Liver (tissue), 8 donors: ENCODE measurements at regions not wholly inside any gene's neighbourhood (a gene's known extent, or its start where the extent isn't known, plus 50 kb on each side); places are given as distances from the start of the nearest gene placed in this dataset.

ENCODE experiments used
- DNase-seq: peaks from one replicate; pipeline ENCODE4 v3.0.0-alpha.2; 2017; ENCODE audit warnings: low spot score
- H3K27ac ChIP-seq, 2 donors: one replicate each; pipeline ENCODE4 v1.7.0; 2013; ENCODE audit warnings: inconsistent platforms in 2 of 2, low read length in 2 of 2, control low read depth in 1 of 2, low read depth in 1 of 2, mild to moderate bottlenecking in 1 of 2
- H3K27me3 ChIP-seq, 4 donors: one replicate each; pipeline versions ENCODE4 v1.6.1 to v1.7.0; 2013; ENCODE audit warnings: low read length in 3 of 4, inconsistent platforms in 1 of 4, mild to moderate bottlenecking in 1 of 4, moderate library complexity in 1 of 4; ENCODE audit not compliant: control insufficient read depth in 4 of 4, insufficient read depth in 4 of 4
- H3K36me3 ChIP-seq, 4 donors: one replicate each; pipeline versions ENCODE4 v1.6.1 to v1.7.0; 2013; ENCODE audit warnings: low read length in 3 of 4, mild to moderate bottlenecking in 3 of 4, low read depth in 1 of 4, moderate library complexity in 1 of 4; ENCODE audit not compliant: control insufficient read depth in 4 of 4, insufficient read depth in 3 of 4
- H3K4me1 ChIP-seq, 4 donors: one replicate each; pipeline versions ENCODE4 v1.6.1 to v1.7.0; 2013; ENCODE audit warnings: low read length in 3 of 4, mild to moderate bottlenecking in 3 of 4, moderate library complexity in 1 of 4; ENCODE audit not compliant: control insufficient read depth in 4 of 4, insufficient read depth in 4 of 4
- H3K4me3 ChIP-seq, 3 donors: one replicate each; pipeline versions ENCODE4 v1.6.1 to v1.7.0; 2013; ENCODE audit warnings: low read length in 3 of 3, control low read depth in 1 of 3, low read depth in 1 of 3, mild to moderate bottlenecking in 1 of 3
- H3K9ac ChIP-seq, 2 donors: one replicate each; pipeline ENCODE4 v1.7.0; 2013; ENCODE audit warnings: low read length in 2 of 2, mild to moderate bottlenecking in 2 of 2, moderate library complexity in 2 of 2, control low read depth in 1 of 2, low read depth in 1 of 2
- H3K9me3 ChIP-seq, 4 donors: one replicate each; pipeline versions ENCODE4 v1.6.1 to v1.7.0; 2013; ENCODE audit warnings: low read length in 3 of 4; ENCODE audit not compliant: control insufficient read depth in 4 of 4
- ATF3 ChIP-seq: IDR thresholded peaks from 2 replicates; pipeline ENCODE4 v1.6.1; 2016; ENCODE audit warnings: antibody characterized with exemption
- CTCF ChIP-seq: fragments of 150-350 bp; IDR thresholded peaks from 2 replicates; pipeline ENCODE4 v1.5.1; 2017; ENCODE audit warnings: improper control_type of control experiment, low read depth, low read length; ENCODE audit not compliant: missing input control
- EGR1 ChIP-seq, 2 donors: IDR thresholded peaks; 2 replicates each; pipeline ENCODE4 v1.6.1; 2016 to 2018; ENCODE audit warnings: antibody characterized with exemption in 2 of 2, low read depth in 2 of 2
- FOXA1 ChIP-seq: IDR thresholded peaks from 2 replicates; pipeline ENCODE4 v1.6.1; 2016; ENCODE audit warnings: antibody characterized with exemption
- FOXA2 ChIP-seq: IDR thresholded peaks from 2 replicates; pipeline ENCODE4 v1.6.1; 2016; ENCODE audit warnings: antibody characterized with exemption
- GABPA ChIP-seq, 2 donors: IDR thresholded peaks in 1 of 2; conservative IDR thresholded peaks in 1 of 2; 2 replicates each; pipeline ENCODE4 v1.6.1; 2016; ENCODE audit warnings: antibody characterized with exemption in 2 of 2, mild to moderate bottlenecking in 1 of 2, moderate library complexity in 1 of 2
- HNF4A ChIP-seq, 2 donors: conservative IDR thresholded peaks; 2 replicates each; pipeline ENCODE4 v1.6.1; 2016; ENCODE audit warnings: antibody characterized with exemption in 2 of 2, mild to moderate bottlenecking in 2 of 2
- HNF4G ChIP-seq: IDR thresholded peaks from 2 replicates; pipeline ENCODE4 v1.6.1; 2016; ENCODE audit warnings: antibody characterized with exemption
- JUND ChIP-seq, 2 donors: IDR thresholded peaks; 2 replicates each; pipeline ENCODE4 v1.6.1; 2016; ENCODE audit warnings: antibody characterized with exemption in 2 of 2
- NR2F2 ChIP-seq: IDR thresholded peaks from 2 replicates; pipeline ENCODE4 v1.6.1; 2016; ENCODE audit warnings: antibody characterized with exemption
- RAD21 ChIP-seq, 2 donors: IDR thresholded peaks; 2 replicates each; pipeline ENCODE4 v1.6.1; 2016; ENCODE audit warnings: antibody characterized with exemption in 2 of 2, mild to moderate bottlenecking in 2 of 2
- REST ChIP-seq: IDR thresholded peaks from 2 replicates; pipeline ENCODE4 v1.6.1; 2016; ENCODE audit warnings: antibody characterized with exemption, mild to moderate bottlenecking
- RXRA ChIP-seq, 2 donors: IDR thresholded peaks; 2 replicates each; pipeline ENCODE4 v1.6.1; 2017 to 2018; ENCODE audit warnings: antibody characterized with exemption in 2 of 2, mild to moderate bottlenecking in 1 of 2
- TAF1 ChIP-seq: conservative IDR thresholded peaks from 2 replicates; pipeline ENCODE4 v1.6.1; 2016; ENCODE audit warnings: antibody characterized with exemption, mild to moderate bottlenecking
- YY1 ChIP-seq: IDR thresholded peaks from 2 replicates; pipeline ENCODE4 v1.6.1; 2016; ENCODE audit warnings: antibody characterized with exemption, mild to moderate bottlenecking
- WGBS: extraction: QIAGEN DNeasy Blood & Tissue Kit; methylation state at CpG from one replicate; pipeline ENCODE4 v1.1.7; 2013; 5-methylcytosine and 5-hydroxymethylcytosine counted together
- TF ChIP-seq, protein P1 (sequence below): IDR thresholded peaks from 2 replicates; pipeline ENCODE4 v1.6.1; 2016; ENCODE audit warnings: antibody characterized with exemption
- donor health status: healthy.
- donor health status: healthy.
- donor health status: healthy.
- donor health status: healthy.
- donor health status: healthy.

GRCh38 chr17:52732841-52733240 lies 574.3 kb upstream of the CA10 start:
- no peak for TF ChIP-seq CTCF
- TF ChIP-seq FOXA2, result no peak
- TF ChIP-seq HNF4A (conservative IDR thresholded peaks at IDR 0.05), result no peak
- TF ChIP-seq RXRA (IDR thresholded peaks at IDR 0.05), result no peak
- TF ChIP-seq NR2F2, result no peak
- TF ChIP-seq GABPA (IDR thresholded peaks at IDR 0.05 in 1 of 2, conservative IDR thresholded peaks at IDR 0.05 in 1 of 2), result no peak
- no peak for TF ChIP-seq FOXA1
- no peak for TF ChIP-seq REST
- TF ChIP-seq YY1, result no peak
- TF ChIP-seq RAD21 (IDR thresholded peaks at IDR 0.05), result no peak
- TF ChIP-seq TAF1, result no peak
- TF ChIP-seq EGR1 (IDR thresholded peaks at IDR 0.05; ENCODE audit: low read depth in 2 of 2), result no peak
- DNase-seq, result no peak
- no peaks in the 10 kb centered on the region for H3K9me3 ChIP-seq
- H3K9ac ChIP-seq, result no peak overlapping the region
- H3K36me3 ChIP-seq, result no peaks in the 10 kb centered on the region
- no peak overlapping the region for H3K27ac ChIP-seq
- H3K27me3 ChIP-seq, result no peaks in the 10 kb centered on the region
- WGBS, result 44% methylated on average over 1 of the region's 1 CpG
- H3K4me1 ChIP-seq, result no peaks in the 10 kb centered on the region
- no peak overlapping the region for H3K4me3 ChIP-seq

DNA sequence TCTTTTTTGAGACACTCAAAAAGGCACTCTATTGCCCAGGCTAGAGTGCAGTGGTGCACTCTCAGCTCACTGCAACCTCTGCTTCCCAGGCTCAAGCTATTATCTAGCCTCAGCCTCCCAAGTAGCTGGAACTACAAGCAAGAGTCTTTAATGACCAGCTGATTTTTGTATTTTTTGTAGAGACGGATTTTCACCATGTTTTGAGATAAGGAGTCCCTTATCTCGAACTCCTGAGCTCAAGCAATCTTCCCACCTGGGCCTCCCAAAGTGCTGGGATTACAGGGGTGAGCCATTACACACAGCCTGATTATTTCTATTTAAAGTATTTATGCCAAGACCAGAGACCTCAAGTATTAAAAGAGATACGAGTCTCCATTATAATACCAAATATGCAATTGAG lies 566.1 kb upstream of the CA10 start:
- Histone ChIP-seq H3K4me1 (peaks cover 0 to 1% (median 0%) of the 10 kb centered on the region in 4 donors), H3K9ac (no peak overlapping the region), H3K27me3 (peaks cover 0 to 4% (median 2%) of the 10 kb centered on the region in 4 donors), H3K4me3 (no peak overlapping the region), H3K27ac (no peak overlapping the region), H3K9me3 (no peaks in the 10 kb centered on the region), H3K36me3 (no peaks in the 10 kb centered on the region)
- TF ChIP-seq HNF4A (conservative IDR thresholded peaks at IDR 0.05), result no peak
- TF ChIP-seq HNF4G, result no peak
- no peak for TF ChIP-seq FOXA2
- TF ChIP-seq, protein P1, sequence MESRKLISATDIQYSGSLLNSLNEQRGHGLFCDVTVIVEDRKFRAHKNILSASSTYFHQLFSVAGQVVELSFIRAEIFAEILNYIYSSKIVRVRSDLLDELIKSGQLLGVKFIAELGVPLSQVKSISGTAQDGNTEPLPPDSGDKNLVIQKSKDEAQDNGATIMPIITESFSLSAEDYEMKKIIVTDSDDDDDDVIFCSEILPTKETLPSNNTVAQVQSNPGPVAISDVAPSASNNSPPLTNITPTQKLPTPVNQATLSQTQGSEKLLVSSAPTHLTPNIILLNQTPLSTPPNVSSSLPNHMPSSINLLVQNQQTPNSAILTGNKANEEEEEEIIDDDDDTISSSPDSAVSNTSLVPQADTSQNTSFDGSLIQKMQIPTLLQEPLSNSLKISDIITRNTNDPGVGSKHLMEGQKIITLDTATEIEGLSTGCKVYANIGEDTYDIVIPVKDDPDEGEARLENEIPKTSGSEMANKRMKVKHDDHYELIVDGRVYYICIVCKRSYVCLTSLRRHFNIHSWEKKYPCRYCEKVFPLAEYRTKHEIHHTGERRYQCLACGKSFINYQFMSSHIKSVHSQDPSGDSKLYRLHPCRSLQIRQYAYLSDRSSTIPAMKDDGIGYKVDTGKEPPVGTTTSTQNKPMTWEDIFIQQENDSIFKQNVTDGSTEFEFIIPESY, result no peak
- no peak for TF ChIP-seq JUND (IDR thresholded peaks at IDR 0.05)
- TF ChIP-seq ATF3, result no peak
- no peak for TF ChIP-seq YY1
- 46% methylated on average over 3 of the region's 3 CpGs for WGBS
- no peak for DNase-seq
